ENCODE measurements at regions not wholly inside any gene's neighbourhood (a gene's known extent, or its start where the extent isn't known, plus 50 kb on each side); places are given as distances from the start of the nearest gene placed in this dataset.

DNA sequence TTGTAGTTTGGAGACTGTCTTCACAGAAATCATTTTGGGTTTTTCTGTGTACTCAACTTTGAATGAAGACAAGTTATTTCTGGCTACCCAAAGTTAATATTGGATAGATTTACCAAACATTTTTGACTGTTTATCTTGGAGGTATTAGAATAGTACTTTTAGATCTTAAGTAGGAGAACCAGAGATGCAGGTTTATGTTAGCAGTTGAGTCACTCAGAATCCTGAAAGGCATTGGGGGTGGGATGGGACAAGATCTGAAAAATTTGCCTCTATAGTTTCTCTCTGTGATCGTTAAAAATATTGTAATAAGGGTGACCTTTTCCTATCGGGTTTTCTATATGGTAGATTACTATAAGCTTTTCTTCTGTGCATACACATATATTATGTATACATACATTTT, 112.3 kb downstream of the TTC6 start:
- Histone ChIP-seq H3K4me2 (ENCODE audit: low read length) (no peak overlapping the region), H3K27ac (ENCODE audit: low read depth, low read length, poor library complexity, severe bottlenecking) (no peak overlapping the region), H3K9me2 (ENCODE audit: insufficient read depth, low read length) (no peaks in the 10 kb centered on the region), H3K4me3 (ENCODE audit: low read depth, low read length, poor library complexity, severe bottlenecking) (no peak overlapping the region), H3K9me3 (ENCODE audit: low read length) (no peaks in the 10 kb centered on the region), H3K79me2 (ENCODE audit: insufficient read depth, low read depth, low read length) (no peaks in the 10 kb centered on the region), H3K36me3 (ENCODE audit: insufficient read depth, low read length) (no peaks in the 10 kb centered on the region), H2AFZ (ENCODE audit: low read length) (no peak overlapping the region), H4K20me1 (ENCODE audit: insufficient read depth, low read length) (no peaks in the 10 kb centered on the region), H3K4me1 (ENCODE audit: insufficient read depth, low read length, poor library complexity, severe bottlenecking) (no peaks in the 10 kb centered on the region)
- no peak for DNase-seq (ENCODE audit: low spot score)
- ChIA-PET CTCF (ENCODE audit: unreplicated experiment) (no interaction called here), POLR2A (no interaction called here)
- no TSS peak for BruUV-seq (replicated peaks)
- intact Hi-C loops (cut with micrococcal nuclease; ENCODE audit: unreplicated experiment): no loop called here
- no peak for TF ChIP-seq CTCF (conservative IDR thresholded peaks at IDR 0.05; ENCODE audit: low read length)
- TF ChIP-seq EZH2phosphoT487 (IDR thresholded peaks at IDR 0.05; ENCODE audit: borderline replicate concordance, low read depth, low read length): no peak

DNA sequence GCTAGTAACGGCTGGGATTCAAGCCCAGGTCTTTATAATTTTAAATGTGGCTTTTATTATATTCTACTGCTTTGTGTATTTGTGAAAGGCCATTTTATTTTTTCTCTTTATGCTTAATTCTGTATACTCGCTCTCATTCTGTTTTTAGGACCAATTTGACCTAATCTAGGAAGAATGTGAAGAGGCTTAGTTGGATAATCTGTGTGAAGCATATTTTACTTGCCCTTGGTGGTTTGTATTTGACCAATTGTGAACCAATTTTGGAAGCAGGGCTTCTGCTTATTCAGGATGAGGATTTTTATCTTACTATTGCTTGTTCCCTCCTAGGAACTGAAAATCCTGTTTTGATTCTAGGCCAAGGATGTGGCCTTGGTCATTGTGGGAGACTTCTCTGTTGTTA, 113.1 kb downstream of the TTC6 start:
- Histone ChIP-seq H3K9me3 (ENCODE audit: low read length) (no peaks in the 10 kb centered on the region), H3K79me2 (ENCODE audit: insufficient read depth, low read depth, low read length) (no peaks in the 10 kb centered on the region), H4K20me1 (ENCODE audit: insufficient read depth, low read length) (no peaks in the 10 kb centered on the region), H3K9me2 (ENCODE audit: insufficient read depth, low read length) (no peaks in the 10 kb centered on the region), H3K36me3 (ENCODE audit: insufficient read depth, low read length) (no peaks in the 10 kb centered on the region), H2AFZ (ENCODE audit: low read length) (no peak overlapping the region), H3K4me3 (ENCODE audit: low read depth, low read length, poor library complexity, severe bottlenecking) (no peak overlapping the region), H3K4me1 (ENCODE audit: insufficient read depth, low read length, poor library complexity, severe bottlenecking) (no peaks in the 10 kb centered on the region), H3K4me2 (ENCODE audit: low read length) (no peak overlapping the region), H3K27ac (ENCODE audit: low read depth, low read length, poor library complexity, severe bottlenecking) (no peak overlapping the region)
- intact Hi-C loops (cut with micrococcal nuclease; ENCODE audit: unreplicated experiment): no loop called here
- no TSS peak for BruUV-seq (replicated peaks)
- ChIA-PET POLR2A (no interaction called here), CTCF (ENCODE audit: unreplicated experiment) (no interaction called here)
- DNase-seq (ENCODE audit: low spot score): no peak
- TF ChIP-seq EZH2phosphoT487 (IDR thresholded peaks at IDR 0.05; ENCODE audit: borderline replicate concordance, low read depth, low read length): no peak
- TF ChIP-seq CTCF (conservative IDR thresholded peaks at IDR 0.05; ENCODE audit: low read length): no peak

GRCh38 chr14:37709419-37710195, 114.2 kb downstream of the TTC6 start:
- peak; percentile 59 for TF ChIP-seq CTCF (conservative IDR thresholded peaks at IDR 0.05; ENCODE audit: low read length)
- no peak for TF ChIP-seq EZH2phosphoT487 (IDR thresholded peaks at IDR 0.05; ENCODE audit: borderline replicate concordance, low read depth, low read length)
- intact Hi-C loops (cut with micrococcal nuclease; ENCODE audit: unreplicated experiment): loop anchor here (10.0 kb wide), 1 partner anchor 165 kb away; no protein-coding TSS in a partner anchor
- ChIA-PET POLR2A (interaction anchor here (0.7 kb wide), 1 partner anchor 532 kb away, joined by 4 read pairs; no protein-coding TSS in a partner anchor), CTCF (ENCODE audit: unreplicated experiment) (no interaction called here)
- H3K27ac ChIP-seq (ENCODE audit: low read depth, low read length, poor library complexity, severe bottlenecking): no peak overlapping the region
- no peaks in the 10 kb centered on the region for H3K9me3 ChIP-seq (ENCODE audit: low read length)
- no peak overlapping the region for H2AFZ ChIP-seq (ENCODE audit: low read length)
- no peaks in the 10 kb centered on the region for H4K20me1 ChIP-seq (ENCODE audit: insufficient read depth, low read length)
- H3K4me3 ChIP-seq (ENCODE audit: low read depth, low read length, poor library complexity, severe bottlenecking): no peak overlapping the region
- BruUV-seq (replicated peaks): no TSS peak
- no peaks in the 10 kb centered on the region for H3K4me1 ChIP-seq (ENCODE audit: insufficient read depth, low read length, poor library complexity, severe bottlenecking)
- peak; percentile 1 for DNase-seq (ENCODE audit: low spot score)
- no peaks in the 10 kb centered on the region for H3K9me2 ChIP-seq (ENCODE audit: insufficient read depth, low read length)
- no peaks in the 10 kb centered on the region for H3K79me2 ChIP-seq (ENCODE audit: insufficient read depth, low read depth, low read length)
- H3K4me2 ChIP-seq (ENCODE audit: low read length): no peak overlapping the region
- no peaks in the 10 kb centered on the region for H3K36me3 ChIP-seq (ENCODE audit: insufficient read depth, low read length)
